ENCODE measurements at regions not wholly inside any gene's neighbourhood (a gene's known extent, or its start where the extent isn't known, plus 50 kb on each side); places are given as distances from the start of the nearest gene placed in this dataset.

- TF ChIP-seq CTCF (IDR thresholded peaks at IDR 0.05), result no peak
- no peak for TF ChIP-seq POLR2AphosphoS5 (IDR thresholded peaks at IDR 0.05)
Observed at GRCh38 chr6:134828641-134829040, 121.3 kb downstream of the ALDH8A1 start.
